ENCODE measurements at regions not wholly inside any gene's neighbourhood (a gene's known extent, or its start where the extent isn't known, plus 50 kb on each side); places are given as distances from the start of the nearest gene placed in this dataset.

DNA sequence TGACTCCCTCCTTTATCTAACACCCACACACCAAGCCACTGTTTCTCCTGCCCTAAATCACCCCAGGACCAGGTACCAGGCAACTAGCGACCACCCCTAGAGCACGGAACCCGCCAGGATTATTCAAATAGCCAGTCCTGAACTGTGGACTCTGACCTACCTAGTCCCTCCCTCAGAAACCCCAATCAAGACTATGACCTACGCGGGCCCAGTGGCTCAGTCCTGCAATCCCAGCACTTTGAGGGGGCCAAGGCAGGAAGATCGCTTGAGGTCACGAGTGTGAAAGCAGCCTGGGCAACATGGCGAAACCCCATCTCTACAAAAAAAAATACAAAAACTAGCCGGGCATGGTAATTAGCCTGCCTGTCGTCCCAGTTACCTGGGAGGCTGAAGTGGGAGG is 232.8 kb upstream of the FOXK1 start:
- H3K4me1 ChIP-seq = no peaks in the 10 kb centered on the region
- H3K36me3 ChIP-seq = no peaks in the 10 kb centered on the region
- H3K27me3 ChIP-seq (ENCODE audit: low read depth) = no peaks in the 10 kb centered on the region
- H3K27ac ChIP-seq = no peak overlapping the region
- no peak for DNase-seq
- no peak overlapping the region for H3K4me3 ChIP-seq
- ATAC-seq = no peak
- H3K9me3 ChIP-seq = no peaks in the 10 kb centered on the region
- intact Hi-C loops (cut with DNase I) = no loop called here
- no peak for TF ChIP-seq CTCF (IDR thresholded peaks at IDR 0.05)

- DNase-seq (no peak), ATAC-seq (no peak)
- Histone ChIP-seq H3K36me3 (no peaks in the 10 kb centered on the region), H3K9me3 (no peaks in the 10 kb centered on the region), H3K4me3 (no peak overlapping the region), H3K4me1 (no peaks in the 10 kb centered on the region), H3K27me3 (ENCODE audit: low read depth) (no peaks in the 10 kb centered on the region), H3K27ac (no peak overlapping the region)
- TF ChIP-seq CTCF (IDR thresholded peaks at IDR 0.05) = no peak
- intact Hi-C loops (cut with DNase I) = no loop called here
These were observed 231.6 kb upstream of the FOXK1 start for GRCh38 chr7:4450483-4450882.

DNA sequence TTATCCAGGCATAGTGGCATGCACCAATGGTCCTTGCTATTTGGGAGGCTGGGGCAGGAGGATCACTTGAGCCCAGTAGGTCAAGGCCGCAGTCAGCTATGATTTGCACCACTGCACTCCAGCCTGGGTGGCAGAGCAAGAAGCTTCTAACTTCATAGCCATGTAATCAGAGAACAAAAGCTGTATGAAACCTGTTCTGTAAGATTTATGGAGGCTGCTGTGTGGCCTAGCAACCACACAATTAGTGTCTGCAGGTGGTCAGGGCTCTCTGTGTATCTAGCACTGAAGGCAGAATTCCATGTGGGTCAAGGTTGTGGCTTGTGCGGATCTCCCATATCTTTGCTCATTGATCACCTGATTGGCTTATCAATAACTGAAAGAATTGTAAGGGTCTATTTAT is 221.5 kb upstream of the FOXK1 start:
- intact Hi-C loops (cut with DNase I) = no loop called here
- no peak for TF ChIP-seq CTCF (IDR thresholded peaks at IDR 0.05)

GRCh38 chr7:4461531-4461930 is 220.6 kb upstream of the FOXK1 start:
- H3K4me3 ChIP-seq = no peak overlapping the region
- no peaks in the 10 kb centered on the region for H3K36me3 ChIP-seq
- H3K9me3 ChIP-seq = no peaks in the 10 kb centered on the region
- no peak for ATAC-seq
- intact Hi-C loops (cut with DNase I) = no loop called here
- no peaks in the 10 kb centered on the region for H3K4me1 ChIP-seq
- no peak for TF ChIP-seq CTCF (IDR thresholded peaks at IDR 0.05)
- DNase-seq = no peak
- no peaks in the 10 kb centered on the region for H3K27me3 ChIP-seq (ENCODE audit: low read depth)
- H3K27ac ChIP-seq = no peak overlapping the region

More for the DNA sequence above, 221.5 kb upstream of the FOXK1 start:
- H3K9me3 ChIP-seq = no peaks in the 10 kb centered on the region
- DNase-seq (no peak), ATAC-seq (no peak)
- no peaks in the 10 kb centered on the region for H3K27me3 ChIP-seq (ENCODE audit: low read depth)
- no peaks in the 10 kb centered on the region for H3K4me1 ChIP-seq
- H3K27ac ChIP-seq = no peak overlapping the region
- H3K4me3 ChIP-seq = no peak overlapping the region
- no peaks in the 10 kb centered on the region for H3K36me3 ChIP-seq

- no peaks in the 10 kb centered on the region for H3K9me3 ChIP-seq
- ATAC-seq (no peak), DNase-seq (no peak)
- no peak overlapping the region for H3K27ac ChIP-seq
- H3K36me3 ChIP-seq = no peaks in the 10 kb centered on the region
- H3K27me3 ChIP-seq (ENCODE audit: low read depth) = no peaks in the 10 kb centered on the region
- TF ChIP-seq CTCF (IDR thresholded peaks at IDR 0.05) = no peak
- intact Hi-C loops (cut with DNase I) = no loop called here
- no peaks in the 10 kb centered on the region for H3K4me1 ChIP-seq
- no peak overlapping the region for H3K4me3 ChIP-seq
These were observed 213.6 kb upstream of the FOXK1 start for GRCh38 chr7:4468320-4469102.
